Umbilical cord (tissue), 1 donor: ENCODE measurements at regions not wholly inside any gene's neighbourhood (a gene's known extent, or its start where the extent isn't known, plus 50 kb on each side); places are given as distances from the start of the nearest gene placed in this dataset.
A peak's percentile ranks its signal among the peaks of the same experiment; 100 is the strongest.

ENCODE experiments used
- DNase-seq: peaks from one replicate; pipeline ENCODE4 v3.0.0-alpha.2; 2015; ENCODE audit warnings: low spot score

GRCh38 chr5:60261732-60262131 is 368.2 kb upstream of the PDE4D start:
- DNase-seq = no peak

DNA sequence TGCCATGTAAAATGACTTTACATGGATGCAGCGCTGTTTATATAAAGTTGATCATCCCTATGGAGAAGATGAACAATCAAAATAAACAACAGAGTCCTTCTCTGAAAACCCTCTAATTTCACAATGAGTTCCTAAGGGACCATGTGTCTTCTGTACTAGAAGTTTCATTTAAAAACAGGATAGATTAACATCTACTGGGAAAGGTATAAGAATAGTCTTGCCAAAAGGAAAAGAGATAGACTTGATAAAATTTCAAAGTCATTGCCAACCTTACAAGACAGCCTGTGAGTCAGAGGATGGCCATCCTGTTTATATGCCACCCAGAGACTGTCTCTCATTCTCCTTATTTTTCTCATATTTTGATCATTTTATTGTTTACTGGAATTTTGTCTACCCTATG is 367.1 kb upstream of the PDE4D start:
- no peak for DNase-seq

- DNase-seq = no peak
These were observed 366.2 kb upstream of the PDE4D start for GRCh38 chr5:60259730-60260129.

DNA sequence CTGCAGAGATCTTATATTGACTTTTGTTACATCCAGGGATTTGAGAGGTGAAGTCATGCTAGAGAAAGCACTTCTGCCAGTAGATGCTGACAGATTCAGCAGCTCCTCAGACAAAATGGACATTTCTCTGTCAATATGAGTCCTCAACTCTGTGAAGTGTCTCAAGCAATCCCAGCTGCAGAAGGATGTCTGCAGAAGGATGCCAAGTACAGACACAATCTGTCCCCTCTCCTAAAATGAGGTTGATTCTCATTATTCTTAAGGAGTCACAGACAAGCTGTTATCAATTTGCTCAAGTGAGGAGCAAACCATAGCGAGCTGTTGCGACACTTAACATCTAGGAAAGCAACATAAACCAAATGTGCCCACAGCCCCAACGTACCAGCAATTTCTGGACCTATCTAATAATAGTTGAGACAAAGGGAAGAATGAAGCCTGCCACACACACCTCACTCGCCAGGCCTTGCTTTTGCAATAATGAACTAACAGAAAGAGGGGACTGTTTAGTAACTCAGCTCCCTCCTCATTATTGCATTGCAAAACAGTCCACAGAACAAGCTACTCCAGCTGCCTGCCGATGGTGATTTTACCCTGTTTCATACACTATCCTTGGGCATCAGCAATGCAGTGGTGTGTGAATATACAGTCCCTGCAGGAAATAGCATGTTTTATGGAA is 364.2 kb upstream of the PDE4D start:
- DNase-seq = no peak

- no peak for DNase-seq
These were observed 363.0 kb upstream of the PDE4D start for GRCh38 chr5:60256546-60256945.

DNA sequence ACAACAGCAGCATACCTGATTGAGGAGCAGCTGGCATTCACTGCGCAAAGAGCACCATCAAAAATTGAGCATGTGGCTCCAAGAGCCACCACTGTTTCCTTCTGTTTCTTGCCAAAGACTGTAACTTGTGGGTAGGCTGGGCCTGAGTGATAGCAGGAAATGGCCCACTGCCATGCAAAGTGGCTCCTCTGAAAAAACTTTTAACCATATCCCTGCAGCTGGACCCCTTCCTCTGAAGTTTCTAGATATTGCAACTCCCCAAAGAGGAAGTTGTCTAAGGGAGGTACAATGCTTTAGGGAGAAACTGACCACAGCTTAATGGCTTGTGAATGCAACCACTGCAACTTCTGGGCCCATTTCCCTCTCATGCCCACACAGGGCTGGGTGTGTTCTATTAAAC is 355.4 kb upstream of the PDE4D start:
- peak; percentile 20 for DNase-seq

DNA sequence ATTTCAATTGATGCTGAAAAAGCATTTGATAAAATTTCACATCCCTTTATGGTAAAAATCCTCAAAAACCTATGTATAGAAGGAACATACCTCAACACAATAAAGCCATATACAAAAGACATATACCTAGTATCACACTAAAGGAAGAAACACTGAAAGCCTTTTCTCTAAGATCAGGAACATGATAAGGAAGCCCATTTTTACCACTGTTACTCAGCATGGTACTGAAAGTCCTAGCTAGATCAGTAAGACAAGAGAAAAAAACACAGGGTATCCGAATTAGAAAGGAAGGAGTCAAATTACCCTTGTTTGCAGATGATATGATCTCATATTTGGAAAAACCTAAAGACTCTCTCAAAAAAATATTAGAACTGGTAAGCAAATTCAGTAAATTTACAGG is 350.2 kb upstream of the PDE4D start:
- DNase-seq = no peak

- DNase-seq = no peak
These were observed 338.7 kb upstream of the PDE4D start for GRCh38 chr5:60232036-60232795.

DNA sequence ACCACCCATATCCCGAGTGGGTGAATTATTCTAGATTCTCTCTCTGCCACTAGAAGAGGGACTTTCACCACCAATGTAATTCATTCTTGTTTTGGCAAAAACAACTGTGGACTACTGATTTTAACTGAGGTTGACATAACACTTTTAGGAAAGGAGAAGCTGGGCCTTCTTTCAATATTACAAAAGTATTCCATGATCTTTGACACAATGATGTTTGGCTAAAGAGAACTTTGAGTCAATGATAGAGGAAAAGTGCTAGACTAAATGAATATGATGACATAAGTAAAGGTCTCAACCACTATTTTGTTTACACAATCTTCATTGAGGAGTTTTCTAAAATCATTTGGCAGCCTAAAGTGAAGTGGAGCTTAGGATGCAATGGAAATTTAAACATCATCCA is 336.9 kb upstream of the PDE4D start:
- no peak for DNase-seq

DNA sequence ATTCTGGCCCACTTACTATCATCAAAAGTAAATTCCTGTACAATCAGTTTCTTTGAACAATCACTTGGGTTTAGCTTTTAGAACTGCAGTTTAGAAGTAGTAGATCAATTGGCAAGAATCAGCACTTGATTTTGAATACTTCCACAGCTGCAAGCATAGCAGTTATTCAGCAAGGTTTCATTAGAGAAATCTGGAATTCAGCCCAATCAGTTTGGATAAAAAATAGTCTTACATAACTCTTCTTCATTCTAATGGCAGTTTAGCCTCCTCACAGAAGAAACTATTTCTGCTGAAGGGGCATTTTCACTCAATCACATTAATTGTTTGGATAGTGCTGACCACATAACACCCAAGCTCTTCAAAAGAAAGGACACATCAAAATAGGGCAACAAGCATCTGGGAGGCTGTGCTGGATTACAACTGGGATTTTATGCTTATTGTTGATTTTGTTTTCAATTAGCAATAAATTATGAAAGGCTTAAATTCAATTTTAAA is 336.2 kb upstream of the PDE4D start:
- no peak for DNase-seq

DNA sequence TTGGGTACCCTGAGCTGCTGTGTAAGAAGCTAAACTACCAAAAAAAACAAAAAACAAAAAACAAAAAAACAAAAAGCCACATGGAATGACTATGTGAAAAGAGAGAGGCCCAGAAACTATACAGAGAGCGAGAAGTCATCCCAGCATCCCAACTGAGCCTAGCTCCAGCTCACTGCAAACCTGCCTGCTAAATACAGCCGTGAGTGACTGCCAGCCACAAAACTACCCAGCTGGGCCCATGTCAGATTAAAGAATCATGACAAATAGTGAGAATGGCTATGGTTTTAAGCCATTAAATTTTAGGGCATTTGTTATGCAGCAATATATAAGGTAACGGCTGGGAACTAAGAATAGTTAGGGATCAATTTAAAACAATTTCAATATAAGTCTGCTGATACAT is 335.1 kb upstream of the PDE4D start:
- no peak for DNase-seq

DNA sequence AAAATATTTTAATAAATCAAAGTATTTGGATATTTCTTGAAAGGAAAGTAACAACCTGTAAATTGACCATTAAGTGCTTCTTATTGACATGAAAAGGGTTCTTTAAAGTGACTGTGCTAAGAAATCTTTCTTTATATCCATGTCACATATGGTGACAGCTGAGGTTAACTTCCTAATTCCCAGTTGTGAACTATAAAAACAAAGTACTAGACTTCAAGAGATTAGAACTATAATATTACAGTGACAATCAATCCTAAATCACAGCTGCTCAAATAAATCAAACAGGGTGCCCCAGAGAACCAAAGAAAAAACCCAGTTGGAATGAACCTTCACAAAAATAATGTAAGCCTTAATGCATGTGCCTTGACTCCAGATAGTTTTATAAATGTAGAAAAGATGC is 332.6 kb upstream of the PDE4D start:
- no peak for DNase-seq

GRCh38 chr5:60223342-60223741 is 329.8 kb upstream of the PDE4D start:
- no peak for DNase-seq

DNA sequence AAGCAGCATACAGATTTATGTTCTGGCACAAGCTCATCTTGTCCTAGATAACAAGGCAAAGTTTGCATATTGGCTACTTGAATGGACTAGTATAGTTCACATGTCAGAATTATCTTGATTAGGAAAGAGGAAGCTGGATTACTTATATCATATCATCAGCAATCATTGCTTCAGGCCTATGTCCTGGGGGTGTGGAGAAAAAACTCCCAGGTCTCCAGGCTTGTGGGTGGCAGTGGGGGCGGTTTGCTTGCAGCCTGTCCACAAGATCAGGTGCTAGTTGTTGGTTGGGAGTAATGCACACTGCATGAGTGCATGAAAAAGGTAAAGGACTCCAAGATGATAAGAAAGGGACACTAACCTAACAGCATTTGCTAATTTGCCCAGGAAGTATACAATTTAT is 326.4 kb upstream of the PDE4D start:
- no peak for DNase-seq

DNA sequence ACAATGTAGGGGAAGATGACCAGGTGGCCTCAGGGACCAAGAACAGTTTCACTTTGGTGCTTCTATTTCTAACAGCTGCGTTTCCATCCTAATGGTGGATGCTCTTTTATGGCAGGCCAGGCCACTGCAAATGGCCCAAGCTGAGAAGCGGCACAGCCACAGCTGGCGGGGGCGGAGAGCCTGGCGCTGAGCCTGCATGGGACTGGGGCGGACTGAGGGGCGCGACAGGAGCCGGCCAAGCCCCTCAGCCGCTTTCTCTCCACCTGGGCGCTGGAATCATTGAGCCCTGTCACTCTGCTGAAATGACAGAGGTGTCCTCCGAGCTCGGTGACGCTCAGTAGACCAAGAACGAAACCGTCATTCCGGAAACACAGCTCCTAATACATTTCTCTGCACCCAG is 317.3 kb upstream of the PDE4D start:
- DNase-seq = no peak

GRCh38 chr5:60209146-60209840 is 315.8 kb upstream of the PDE4D start:
- peak; percentile 10 for DNase-seq

- DNase-seq = no peak
These were observed 315.2 kb upstream of the PDE4D start for GRCh38 chr5:60208716-60209115.

GRCh38 chr5:60207040-60207439 is 313.5 kb upstream of the PDE4D start:
- DNase-seq = peak; percentile 31

DNA sequence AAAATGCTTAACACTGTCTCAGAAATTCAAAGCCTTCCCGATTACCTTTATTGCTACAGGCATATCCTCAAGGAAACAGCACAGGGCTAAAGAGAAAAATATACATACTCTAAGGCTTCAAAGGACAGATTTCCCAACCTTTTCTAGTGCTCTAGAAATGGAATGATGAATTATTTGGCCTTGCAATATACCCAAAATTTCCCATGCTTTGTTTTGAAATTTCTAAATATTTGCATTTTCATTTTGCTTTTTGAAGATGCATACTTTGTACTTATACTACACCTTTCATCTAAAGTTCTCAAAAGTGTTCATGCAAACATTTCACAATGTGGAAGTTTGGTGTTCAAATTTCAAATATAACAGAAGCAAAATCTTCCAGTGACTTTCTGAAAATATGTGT is 312.7 kb upstream of the PDE4D start:
- no peak for DNase-seq

DNA sequence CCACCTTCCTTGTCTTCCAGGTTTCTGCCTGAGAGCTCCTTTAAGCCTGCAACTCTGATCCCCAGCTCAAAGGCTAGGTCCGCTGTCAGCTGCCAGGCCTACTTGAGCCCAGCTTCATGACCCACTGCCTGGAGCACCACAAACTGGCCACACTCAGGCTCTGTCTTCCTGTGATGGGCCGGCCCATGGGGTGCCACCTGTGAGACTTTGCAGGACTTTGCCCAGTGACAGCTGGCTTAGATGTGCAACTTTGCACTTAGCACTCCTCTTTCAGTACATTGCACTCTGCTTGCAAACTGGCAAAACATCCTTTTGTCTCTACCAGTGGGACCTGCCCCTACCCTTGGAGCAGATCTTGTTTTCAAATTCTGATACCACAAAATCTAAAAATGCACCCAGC is 311.5 kb upstream of the PDE4D start:
- no peak for DNase-seq

DNA sequence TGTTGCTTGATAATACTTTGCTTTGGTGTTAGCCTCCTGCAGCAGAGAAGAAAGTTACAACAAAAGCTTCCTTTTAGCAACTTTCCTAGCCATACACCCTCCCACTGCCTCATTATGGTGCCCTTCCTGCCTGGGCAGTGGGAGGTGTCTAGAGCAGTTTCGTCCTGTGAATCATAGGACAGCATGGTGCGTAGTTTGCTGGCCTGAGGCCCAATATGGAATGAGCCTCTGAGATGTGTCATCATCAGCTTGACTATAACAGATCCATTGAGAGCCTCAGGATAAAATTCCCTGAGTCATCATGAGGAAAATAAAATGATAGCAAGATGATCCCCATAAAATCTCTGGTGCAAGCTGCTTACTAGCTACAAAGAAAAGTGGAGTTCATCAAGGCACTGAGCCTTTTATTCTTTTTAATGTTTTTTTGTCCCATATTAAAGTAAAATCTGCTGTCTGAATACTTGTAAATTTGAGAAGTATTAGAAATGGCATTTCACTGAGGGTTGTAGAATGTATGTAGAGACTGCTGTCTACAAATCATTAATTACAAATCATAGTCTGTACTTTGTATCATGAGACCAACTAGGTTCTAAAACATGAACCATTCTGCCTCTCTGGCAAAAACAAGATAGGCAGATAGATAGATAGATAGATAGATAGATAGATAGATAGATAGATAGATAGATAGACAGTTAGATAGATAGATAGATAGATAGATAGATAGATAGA is 303.0 kb upstream of the PDE4D start:
- peak; percentile 84 for DNase-seq

DNA sequence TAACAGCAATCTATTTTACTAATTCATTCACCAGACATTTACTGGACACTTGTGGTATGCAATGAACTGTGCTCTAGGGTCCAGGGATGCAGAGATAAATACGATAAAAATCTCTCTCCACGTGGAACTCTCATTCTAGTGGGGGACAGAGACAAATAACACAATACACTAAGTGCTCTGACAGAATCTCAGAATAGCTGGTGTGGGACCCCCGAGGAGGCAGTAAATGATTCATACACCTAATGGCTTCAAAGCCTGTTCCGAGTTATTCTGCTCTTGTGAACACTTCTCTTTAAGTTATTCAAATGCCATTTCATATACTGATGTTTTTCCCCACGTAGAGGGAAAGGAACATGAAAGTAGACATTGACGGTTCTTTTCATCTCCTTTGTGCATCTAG is 302.0 kb upstream of the PDE4D start:
- DNase-seq = no peak
